ENCODE measurements at regions not wholly inside any gene's neighbourhood (a gene's known extent, or its start where the extent isn't known, plus 50 kb on each side); places are given as distances from the start of the nearest gene placed in this dataset.

- DNase-seq (ENCODE audit: low read depth in 2 of 2): no peak
These were observed 1054.3 kb downstream of the VRK1 start for GRCh38 chr14:97851428-97851995.

- DNase-seq (ENCODE audit: low read depth in 2 of 2): no peak
These were observed 1057.7 kb downstream of the VRK1 start for GRCh38 chr14:97854918-97855317.

DNA sequence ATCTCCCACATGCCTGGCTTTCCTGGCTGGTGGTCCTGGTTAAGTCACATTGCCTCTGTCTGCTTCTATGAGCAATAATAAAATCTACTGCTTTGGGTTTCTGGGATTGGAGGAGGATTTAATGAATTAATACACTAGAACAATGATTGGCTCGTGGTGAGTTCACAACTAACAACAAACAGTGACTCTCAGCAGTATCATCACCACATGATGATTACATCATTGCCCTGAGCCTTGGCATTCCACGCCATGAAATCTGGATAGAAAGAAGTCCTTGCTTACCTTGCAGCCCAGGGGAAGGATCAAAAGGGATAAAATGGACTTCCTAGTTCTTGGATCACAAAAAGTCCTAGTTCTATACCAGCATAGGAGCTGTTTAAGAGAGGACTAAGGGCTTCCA is 1069.0 kb downstream of the VRK1 start:
- DNase-seq (ENCODE audit: low read depth in 2 of 2): no peak

DNA sequence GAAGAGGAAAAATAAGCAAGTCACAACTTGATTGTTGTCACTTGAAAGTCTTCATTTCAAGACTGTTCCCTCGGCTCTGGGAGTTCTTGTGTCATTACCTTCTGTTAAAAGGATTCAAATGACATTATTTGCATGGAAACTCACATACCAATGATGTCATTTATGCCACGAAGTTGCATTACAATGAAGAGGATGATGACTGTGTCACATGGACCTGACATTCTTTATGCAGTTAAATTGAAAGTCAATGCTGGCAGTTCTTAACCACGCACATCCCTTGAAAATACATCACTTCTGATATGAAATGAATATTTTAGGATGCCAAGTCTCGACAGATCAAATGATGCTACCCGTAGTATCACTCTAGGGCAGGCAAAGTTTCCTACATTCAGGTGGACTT is 1069.5 kb downstream of the VRK1 start:
- no peak for DNase-seq (ENCODE audit: low read depth in 2 of 2)

DNA sequence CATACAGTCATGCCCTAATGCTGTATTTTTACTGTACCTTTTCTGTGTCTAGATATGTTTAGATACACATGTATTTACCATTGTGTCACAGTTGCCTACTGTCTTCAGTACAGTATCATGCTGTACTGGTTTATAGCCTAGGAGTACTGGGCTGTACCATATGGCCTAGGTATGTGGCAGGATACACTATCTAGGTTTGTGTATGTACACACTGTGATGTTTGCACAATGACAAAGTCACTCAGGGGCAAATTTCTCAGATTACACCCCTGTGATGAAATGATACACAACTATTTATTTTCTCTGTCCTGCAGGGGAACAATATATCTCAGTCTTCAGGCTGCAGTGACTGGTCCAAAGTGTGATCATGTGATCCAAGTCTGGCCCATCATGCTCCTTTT is 1076.1 kb downstream of the VRK1 start:
- DNase-seq (ENCODE audit: low read depth in 2 of 2): no peak

GRCh38 chr14:97874394-97874793 is 1077.2 kb downstream of the VRK1 start:
- no peak for DNase-seq (ENCODE audit: low read depth in 2 of 2)

GRCh38 chr14:97878206-97878605 is 1081.0 kb downstream of the VRK1 start:
- no peak for DNase-seq (ENCODE audit: low read depth in 2 of 2)

DNA sequence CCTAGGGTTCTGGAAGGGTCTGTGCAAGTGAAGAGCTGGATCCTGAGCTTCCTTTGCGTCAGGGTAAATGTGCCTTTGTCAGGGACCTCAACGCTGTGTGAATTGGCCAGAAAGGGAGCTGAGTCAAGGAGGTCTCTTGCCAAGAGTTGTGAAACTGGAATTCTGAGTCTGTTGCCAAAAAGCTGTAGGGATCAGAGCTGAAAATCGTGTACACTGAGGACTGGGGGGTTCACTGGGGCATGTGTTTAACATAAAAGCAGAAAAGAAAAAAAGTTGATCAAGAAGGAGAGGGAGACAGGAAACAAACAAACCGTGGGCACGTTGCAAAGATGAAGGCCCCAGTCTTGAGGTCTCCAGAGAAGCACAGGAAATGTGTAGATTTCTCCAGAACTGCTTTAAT is 1081.5 kb downstream of the VRK1 start:
- no peak for DNase-seq (ENCODE audit: low read depth in 2 of 2)

DNA sequence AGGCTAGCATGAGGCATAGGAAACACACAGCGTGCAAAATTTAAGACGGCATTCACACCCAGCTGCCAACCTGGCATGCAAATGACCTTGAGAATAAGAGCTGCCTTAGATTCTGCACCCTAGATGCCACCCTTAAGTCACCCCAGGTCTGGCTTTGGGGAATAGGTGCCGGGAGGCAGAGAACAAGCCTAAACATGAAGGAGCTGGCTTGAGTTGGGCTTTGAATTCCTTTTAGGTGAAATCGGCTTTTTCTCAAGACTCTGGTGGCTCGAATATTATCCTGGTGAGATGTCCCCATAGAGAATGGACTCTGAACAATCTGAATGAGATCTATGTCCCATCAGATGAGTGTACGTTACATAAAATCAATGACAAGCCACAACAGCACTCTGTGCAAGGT is 1090.5 kb downstream of the VRK1 start:
- DNase-seq (ENCODE audit: low read depth in 2 of 2): no peak

GRCh38 chr14:97888331-97888730 is 1091.1 kb downstream of the VRK1 start:
- DNase-seq (ENCODE audit: low read depth in 2 of 2): no peak

DNA sequence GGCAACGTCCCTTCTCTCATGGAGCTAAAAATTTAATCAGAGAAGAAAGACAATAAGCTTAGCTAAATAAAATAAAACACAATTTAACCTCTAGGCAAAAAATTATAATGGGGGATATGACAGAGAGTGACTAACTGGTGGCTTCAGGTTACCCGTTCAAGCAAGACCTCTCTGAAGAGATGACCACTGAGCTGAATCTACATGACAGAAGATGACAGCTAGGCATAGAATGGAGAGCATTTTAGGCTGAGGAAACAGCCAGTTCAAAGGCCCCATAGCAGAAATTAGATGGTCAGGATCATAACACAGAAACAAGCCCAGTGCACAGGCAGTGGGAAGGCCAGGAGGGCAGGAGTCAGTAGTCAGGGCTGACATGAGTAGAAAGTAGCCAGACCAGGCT is 1094.3 kb downstream of the VRK1 start:
- DNase-seq (ENCODE audit: low read depth in 2 of 2): no peak

DNA sequence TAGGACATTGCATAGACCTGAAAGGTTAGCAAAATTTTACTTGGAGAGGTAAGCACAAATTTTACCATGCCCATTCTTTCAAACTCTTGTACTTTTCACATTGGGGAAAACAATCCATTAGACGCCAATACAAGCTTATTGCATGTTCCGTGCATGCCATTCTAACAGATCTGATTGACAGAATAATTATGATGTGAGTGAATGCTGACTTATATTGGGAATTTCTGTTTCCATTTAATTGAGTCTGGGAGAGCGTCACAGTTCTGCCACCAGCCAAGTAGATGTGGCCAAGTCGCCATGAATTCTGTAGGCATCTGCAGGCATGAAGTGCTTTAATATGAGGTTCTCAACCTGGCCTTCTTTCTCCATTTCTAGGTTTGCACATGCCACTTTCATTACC is 1097.4 kb downstream of the VRK1 start:
- DNase-seq (ENCODE audit: low read depth in 2 of 2): no peak

- no peak for DNase-seq (ENCODE audit: low read depth in 2 of 2)
These were observed 1103.1 kb downstream of the VRK1 start for GRCh38 chr14:97900196-97900854.

GRCh38 chr14:97902630-97903029 is 1105.4 kb downstream of the VRK1 start:
- no peak for DNase-seq (ENCODE audit: low read depth in 2 of 2)

GRCh38 chr14:97903821-97904220 is 1106.6 kb downstream of the VRK1 start:
- DNase-seq (ENCODE audit: low read depth in 2 of 2): no peak

DNA sequence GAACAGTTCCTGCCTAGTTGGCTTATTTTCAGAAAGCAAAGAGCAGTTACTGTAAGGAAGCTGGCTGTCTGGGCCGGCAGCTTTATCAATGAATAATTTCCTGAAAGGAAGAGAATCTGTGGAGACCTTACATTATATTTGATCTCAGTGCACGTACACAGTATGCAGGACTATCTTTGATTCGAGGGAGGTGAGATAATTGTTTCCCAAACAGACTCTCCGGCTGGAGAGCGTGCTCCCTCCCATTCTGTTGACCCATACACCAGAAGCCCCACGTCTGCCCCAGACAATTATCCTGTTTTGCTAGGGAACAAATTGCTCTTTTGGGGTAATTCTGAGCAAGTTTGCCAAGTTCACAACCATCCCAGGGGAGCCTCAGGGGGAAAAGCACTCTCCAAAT is 1115.0 kb downstream of the VRK1 start:
- no peak for DNase-seq (ENCODE audit: low read depth in 2 of 2)

DNA sequence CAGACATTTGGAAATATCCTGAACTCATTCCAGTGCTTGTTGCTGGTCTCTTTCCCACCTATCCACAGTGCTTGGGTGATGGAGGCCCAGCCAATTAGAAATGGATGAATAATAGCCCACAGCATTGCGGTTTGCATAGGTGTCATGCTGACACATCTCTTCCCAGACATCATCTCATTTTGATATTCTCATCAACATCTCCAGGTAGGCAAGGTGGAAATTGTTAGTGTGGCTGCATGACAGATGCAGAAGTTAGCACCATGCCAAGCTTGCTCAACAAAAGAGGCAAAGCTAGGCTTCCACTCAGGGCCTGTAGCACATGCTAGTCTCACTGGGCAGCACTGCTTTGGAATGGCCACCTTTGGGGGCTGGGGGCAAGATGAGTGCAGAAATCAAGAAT is 1118.9 kb downstream of the VRK1 start:
- DNase-seq (ENCODE audit: low read depth in 2 of 2): no peak

DNA sequence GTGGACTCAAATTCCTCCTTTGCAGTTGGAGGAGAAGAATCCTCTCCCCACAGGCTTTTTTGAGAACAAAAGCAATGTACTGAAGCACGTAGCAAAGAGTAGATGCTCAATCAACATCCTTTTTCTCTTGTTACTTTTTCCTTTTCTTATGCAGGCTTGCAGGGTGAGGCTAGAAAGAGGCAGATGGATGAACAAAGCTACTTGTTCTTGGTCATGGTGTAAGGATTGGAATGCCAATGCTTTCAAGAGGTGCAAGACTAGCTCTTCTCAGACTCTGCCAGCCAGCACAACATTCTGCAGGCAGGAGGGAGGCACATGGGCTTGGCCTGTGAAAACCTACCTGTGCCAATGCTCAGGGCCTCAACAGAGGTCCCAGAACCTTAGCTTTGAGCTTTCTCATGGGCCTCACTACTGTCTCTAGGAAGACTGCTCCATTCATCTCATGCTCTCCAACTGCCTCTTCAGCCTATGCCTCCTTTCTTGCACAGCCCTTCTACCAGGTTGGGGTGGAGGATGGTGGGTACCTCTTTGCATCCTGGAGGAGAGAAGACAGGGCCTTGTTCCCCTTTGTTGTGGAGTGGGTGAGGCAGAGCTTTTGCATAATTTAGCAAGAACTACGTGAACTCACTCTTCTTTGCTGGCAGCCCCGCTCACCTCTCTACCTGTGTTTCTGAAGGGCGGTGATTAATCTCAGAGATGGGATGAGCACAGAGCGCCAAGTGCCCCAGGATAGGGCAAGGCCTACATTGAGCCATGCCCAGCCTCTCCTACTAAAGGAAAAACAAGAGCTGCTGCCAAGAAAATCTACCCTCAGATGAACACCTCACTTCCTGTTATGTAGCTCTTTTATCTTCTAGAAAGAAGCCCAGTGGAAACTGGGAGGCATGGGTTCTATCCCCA is 1119.7 kb downstream of the VRK1 start:
- DNase-seq (ENCODE audit: low read depth in 2 of 2): no peak

GRCh38 chr14:97920201-97920600 is 1123.0 kb downstream of the VRK1 start:
- DNase-seq (ENCODE audit: low read depth in 2 of 2): no peak

DNA sequence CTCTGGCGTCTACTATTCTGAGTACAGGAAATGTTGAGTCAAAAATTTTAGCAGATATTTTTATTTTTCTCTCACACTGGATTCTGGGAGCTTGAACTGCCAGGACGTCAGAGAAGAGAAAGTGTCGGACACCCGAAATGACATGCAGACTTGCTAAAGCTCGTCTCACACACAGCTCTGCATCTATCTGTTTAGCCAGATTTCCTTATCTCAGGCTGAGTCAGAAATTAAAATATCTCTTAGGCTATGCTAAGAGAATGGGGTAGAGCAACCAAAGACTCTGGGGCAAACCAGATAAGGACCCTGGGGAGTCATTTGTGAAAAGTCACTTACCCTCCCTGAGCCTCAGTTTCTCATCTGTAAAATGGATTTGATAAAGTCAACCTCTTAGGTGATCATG is 1124.1 kb downstream of the VRK1 start:
- no peak for DNase-seq (ENCODE audit: low read depth in 2 of 2)

GRCh38 chr14:97924922-97925613 is 1127.9 kb downstream of the VRK1 start:
- no peak for DNase-seq (ENCODE audit: low read depth in 2 of 2)

GRCh38 chr14:97930166-97930565 is 1133.0 kb downstream of the VRK1 start:
- DNase-seq (ENCODE audit: low read depth in 2 of 2): no peak
